HG03135 (cell line): ENCODE measurements at regions not wholly inside any gene's neighbourhood (a gene's known extent, or its start where the extent isn't known, plus 50 kb on each side); places are given as distances from the start of the nearest gene placed in this dataset.

ENCODE experiments used
- ATAC-seq: cut with Tn5 transposase; IDR thresholded peaks from one replicate; pipeline ENCODE4 v1.9.1; 2021; ENCODE audit warnings: mild to moderate bottlenecking, moderate library complexity; ENCODE audit not compliant: unreplicated experiment

DNA sequence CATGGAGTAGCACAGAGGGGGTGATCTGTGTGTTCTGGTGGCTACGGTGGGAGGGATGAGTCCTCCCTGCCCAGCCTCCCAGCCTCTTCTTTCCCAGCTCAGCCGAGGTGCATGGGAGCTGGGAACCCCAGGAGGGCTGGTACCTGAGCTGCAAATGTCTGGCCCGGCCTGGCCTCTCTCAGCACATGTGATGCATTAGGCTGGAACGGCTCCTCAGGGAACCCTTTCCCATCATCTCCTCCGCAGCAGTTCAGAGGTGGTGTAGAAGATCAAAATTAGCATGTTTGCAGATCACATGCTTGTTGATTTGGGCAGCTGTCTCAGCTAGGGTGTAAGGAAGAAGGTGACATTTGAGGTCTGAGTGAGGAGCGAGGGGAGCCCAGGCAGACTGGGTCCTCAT, 126.6 kb downstream of the EMX2 start:
- no peak for ATAC-seq

DNA sequence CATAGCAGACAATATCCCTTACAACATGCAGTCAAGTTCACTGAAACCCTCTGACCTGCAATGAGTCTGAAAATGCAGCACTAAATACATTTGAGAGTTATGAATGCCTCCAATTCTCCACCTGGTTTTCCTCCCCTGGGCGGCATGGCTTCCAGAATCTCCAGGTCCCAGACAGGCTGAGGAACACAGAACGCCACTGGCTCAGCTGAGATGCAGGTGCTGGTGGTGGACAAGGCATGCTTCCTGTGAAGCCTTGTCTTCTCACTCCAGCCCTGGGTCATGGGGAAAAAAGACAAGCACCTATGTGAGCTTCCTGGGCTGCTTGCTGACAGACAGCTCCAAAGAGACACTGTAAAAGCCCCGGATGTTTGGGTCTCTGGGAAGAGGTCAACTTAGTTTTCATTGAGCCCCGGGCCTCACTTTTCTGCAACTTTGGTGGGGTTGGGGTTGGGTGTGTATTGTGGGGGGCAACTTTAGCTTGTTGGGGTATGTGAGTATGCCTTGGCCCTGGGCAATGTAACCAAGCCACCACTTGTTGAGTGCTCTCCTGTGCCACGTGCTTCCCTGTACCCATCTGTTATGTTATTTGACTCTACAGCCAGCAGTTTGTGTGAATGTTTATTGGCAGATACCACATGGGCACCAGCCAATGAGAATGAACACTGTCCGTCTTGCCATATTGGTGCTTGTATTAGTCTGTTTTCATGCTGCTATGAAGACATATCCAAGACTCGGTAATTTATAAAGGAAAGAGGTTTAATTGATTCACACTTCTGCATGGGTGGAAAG, 127.8 kb downstream of the EMX2 start:
- no peak for ATAC-seq

DNA sequence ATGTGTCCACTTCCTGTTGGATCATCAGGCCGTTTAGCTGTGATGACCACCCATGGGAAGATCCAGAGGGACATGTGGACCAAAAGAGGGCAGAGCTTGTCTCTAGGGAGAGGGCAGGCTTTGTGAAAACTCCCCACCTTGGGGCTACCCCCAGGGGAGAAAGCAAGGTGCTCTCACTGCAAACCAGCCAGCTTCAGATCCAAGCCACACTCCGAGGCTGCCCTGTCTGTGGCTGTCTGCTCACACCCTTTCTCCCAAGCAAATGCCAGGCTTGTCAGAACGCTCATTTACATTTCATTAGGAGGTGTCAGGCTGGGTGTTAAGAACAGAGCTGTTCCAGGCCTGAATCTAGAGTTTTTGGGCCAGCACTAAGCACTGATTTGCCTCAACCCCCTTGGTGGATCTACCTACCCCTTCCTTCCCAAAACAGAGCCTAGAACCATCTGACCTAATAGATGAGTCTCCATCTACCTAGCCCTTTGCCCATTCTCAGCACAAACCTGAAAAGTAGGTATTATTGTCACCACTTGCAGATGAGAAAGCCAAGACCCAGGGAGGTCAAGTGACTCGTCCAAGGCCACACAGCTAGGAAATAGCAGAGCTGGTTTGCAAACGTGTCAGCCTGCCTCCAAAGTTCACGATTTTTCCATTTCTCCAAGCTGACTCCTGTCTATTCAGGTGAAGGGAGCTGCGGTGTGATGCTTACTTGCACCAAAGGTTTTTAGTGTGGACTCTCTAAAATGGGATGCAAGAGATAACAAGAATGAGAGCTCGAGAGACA, 130.9 kb downstream of the EMX2 start:
- ATAC-seq: no peak

DNA sequence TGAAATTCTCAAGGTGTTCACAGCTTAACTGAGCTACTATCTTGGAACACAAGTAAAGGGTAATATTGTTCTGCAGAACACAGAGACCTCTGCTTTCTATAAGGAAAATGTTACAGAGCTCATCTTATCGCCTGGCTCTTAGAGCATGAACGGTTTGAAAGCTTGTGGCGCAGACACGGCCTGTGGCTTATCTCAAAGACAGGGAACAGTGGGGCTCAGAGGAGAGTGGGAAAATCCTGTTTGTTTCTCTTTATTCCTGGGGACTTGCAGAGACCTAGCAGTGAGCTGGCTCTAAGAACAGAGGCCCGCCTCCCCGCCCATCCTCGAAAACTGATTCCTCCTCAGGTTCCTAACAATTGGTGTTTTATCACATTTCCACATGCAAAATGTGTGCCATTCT, 131.7 kb downstream of the EMX2 start:
- no peak for ATAC-seq

DNA sequence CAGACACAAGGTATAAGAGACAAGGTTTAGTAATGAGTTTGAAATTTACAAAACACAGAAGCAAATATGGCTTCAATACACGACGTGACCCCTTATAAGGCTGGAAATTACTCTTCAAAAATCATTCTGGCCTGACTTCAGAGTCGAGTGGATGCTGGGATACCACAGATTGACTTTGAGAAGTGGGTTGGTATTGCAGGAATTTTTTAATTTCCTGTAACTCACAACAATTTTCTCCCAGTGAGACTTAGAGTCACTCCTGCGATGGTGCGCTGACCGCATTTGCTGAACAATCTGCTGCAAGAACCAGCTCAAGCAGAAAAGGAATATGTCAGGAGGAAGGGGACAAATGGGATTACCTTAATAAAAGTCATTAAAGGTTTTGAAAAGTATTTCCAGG, 132.1 kb downstream of the EMX2 start:
- no peak for ATAC-seq

DNA sequence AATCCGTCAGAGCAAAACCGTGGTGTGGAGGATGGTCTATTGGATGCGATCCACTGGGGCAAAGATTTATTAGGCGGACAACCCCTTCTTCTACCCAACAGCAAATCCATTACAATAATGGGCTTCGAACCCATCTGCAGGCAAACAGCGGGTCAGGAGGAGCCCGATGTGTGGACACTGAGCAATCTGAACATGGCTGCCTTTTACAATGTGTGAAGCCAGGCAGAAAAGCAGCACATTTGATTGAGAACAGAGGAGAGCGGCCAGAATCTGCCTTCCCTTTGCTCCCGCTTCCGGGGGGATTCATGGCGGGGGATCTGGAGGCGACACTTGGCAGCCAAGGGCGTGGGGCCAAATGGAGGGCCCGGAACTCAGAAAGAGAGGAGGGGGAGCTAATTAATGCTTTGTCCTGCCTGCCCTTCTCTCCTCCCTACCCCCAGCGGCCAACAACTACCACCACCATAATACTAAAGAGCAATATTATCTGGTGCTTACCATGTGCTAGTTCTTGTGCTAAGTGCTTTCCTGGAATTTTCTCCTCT, 133.0 kb downstream of the EMX2 start:
- ATAC-seq: no peak

DNA sequence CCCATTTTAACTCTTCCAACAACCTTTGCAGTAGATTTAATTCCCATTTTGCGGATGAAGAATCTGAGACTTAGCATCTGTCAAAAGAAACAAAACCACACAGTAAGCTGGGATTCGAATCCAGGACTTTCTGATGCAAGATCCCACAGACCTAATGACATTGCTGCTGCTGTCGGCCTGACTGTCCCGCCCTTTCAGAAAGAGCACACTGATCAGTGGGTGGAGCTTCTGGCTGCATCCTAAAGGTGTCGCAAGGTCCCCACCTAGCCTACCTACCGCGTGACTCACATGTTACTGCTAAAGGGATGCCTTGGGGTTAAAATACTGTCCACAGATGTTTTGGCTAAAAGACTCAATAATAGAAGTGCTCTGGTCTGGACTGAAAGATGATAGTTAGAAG, 134.7 kb downstream of the EMX2 start:
- no peak for ATAC-seq

DNA sequence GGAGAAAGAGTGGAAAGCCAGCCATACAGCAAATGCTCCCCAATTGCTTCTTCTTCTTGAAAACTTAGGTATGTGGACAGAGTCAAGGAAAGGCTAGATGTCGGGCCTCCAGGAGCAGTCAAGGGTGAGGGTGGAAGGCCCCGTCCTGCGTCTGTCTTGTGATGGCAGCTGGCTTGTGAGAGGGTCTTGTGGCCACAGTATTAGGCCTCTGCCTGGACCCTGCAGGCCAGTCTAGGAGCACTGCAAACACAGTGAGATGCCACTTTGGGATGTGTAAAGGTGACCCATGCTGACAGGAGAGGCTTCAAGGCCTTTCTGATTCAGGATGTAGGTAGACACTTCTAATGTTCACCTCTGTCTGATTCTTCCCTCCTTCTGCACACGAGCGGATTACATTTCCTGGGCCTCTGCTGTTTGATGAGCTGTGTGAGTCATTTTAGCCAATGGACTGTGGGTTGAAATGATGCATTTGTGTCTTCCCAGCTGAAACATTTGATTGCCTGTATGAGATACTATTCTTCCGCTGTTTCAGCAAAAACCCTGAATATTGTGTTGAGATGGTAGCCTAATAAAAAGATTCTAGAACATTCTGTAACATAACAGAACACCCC, 135.4 kb downstream of the EMX2 start:
- ATAC-seq: no peak

DNA sequence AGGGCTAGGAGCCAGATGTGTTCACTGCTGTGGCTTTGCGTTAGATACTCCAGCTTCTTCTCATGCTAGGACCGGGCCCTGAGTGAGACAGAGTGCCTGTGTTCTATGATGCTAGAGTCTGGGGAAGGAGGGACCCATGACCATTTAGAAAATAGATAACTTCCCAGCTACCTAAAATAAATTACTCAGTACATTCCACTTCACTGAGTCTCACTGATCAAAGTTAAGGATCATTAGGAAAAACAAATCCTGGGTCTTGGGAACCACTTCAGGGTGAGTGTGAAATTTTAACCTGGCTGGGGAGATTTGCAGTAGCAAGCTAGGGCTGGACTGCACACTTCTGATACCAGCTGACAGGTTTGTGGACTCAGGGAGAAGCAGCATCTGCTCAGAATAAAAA, 138.1 kb downstream of the EMX2 start:
- ATAC-seq: no peak

DNA sequence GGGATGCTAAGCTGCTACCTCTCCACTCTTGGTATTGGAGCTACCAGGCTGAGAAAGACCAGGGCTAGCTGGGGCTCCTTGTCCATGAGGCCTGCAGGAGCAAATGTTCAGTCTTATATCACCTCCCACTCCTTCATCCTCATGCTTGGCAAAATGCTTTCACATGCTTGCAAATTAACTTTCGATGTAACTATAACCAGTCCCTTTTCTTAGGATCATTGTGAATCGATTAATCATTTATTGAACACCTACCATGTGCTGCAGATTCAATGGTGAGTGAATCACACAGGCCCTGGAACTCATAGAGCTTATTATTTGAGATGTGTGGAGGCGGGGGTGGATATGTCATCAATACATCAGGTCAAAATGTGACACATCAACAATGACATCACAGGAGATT, 138.6 kb downstream of the EMX2 start:
- no peak for ATAC-seq

DNA sequence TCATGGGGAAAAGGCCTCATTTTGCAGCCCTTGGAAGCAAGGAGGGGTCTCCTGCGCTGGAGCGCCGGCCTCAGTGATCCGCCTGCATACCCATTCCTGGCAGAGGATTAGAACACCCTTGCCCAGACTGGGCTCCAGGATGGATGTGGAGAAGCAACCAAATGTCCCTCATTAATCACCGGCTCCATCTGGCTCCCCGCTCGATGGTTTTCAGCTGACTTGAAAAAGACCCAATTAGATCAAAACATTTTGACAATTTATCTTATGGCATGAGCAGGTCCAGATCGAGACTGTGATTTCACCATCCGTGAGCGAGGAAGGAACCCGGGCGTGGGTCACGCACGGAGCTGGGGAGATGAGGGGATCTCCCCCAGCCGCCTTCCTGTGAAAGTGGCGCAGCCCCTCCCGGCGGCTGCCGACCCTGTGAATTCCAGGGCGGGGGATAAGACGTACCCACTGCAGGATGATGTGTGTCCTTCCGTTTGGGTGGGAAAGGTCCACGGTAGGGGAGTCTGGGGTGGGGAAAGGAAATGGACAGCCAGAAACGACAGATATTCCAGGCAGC, 141.6 kb downstream of the EMX2 start:
- ATAC-seq: no peak

DNA sequence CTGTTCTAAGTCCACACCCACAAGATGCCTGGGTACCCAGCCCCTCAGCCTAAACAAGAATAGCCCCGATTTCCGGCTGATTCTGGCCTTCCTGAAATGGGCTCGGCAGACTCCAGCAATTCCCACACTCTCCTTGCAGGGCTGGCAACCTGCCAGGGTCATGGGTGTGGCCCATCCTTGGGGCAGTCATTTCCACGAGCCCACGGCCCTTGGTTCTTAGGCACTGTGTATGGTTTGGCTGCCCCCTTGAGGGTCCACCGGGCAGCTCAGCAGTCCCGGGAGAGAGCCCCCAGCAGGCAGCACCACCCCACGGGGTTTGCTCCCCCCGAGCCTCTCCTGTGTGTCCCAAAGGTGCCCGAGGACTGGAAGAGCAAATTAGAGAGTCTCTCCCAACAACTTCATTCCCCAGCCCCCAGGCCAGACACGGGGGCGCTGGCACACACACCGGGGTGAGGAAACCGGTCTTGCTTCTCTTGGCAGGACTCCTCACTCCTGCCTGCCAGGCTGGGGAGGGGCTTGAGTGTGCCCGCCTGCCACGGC, 142.2 kb downstream of the EMX2 start:
- no peak for ATAC-seq

DNA sequence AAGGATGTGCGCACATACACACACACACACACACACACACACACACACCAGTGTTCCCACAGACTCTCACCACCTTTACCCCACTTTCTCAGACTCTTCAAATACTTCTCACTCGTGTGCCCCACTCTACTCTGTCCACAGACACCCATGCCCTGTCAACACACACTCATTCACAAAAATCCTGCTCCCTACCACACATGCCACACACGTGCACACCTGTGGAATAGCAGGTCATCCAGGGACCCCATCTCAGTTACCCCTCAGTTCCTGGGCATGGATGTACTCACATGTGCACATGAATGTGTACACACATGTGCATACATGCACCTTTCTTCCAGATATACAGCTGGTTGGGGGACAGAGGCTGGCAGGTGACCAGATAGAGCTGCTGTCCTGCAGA, 142.9 kb downstream of the EMX2 start:
- no peak for ATAC-seq

DNA sequence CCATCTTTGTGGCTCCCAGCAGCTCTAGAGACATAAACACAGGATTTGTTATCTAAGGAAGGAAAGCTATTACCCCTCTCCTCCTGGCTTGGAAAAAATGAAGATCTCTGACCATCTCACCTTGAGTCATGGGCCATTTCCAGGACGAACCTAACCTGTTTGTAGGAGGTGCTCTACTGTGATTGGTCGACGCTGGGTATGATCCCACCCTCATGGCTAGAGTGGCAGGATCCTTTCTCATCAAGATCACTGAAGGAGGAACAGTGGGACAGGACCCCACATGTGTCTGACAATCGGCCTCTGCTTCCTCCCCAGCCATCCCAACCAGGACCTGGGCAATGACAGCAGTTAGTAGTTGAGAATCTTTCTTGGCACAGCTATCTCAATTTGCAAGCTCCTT, 144.1 kb downstream of the EMX2 start:
- no peak for ATAC-seq

DNA sequence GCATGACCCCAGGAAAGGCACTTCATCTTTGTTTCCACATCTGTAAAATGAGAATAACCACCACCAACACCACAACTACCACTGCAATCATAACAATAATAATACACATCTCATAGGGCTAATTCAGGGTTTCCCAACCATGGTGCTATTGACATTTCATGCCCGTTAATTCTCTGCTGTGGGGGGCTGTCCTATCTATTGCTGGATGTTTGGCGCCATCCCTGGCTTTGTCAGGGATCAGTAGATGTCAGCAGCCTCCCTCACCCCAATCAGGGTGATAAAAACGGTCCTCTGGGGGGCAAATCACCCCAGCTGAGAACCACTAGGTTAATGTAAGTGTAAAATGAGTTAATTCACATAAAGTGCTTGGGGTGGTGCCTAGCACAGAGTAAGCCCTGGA, 145.8 kb downstream of the EMX2 start:
- no peak for ATAC-seq

DNA sequence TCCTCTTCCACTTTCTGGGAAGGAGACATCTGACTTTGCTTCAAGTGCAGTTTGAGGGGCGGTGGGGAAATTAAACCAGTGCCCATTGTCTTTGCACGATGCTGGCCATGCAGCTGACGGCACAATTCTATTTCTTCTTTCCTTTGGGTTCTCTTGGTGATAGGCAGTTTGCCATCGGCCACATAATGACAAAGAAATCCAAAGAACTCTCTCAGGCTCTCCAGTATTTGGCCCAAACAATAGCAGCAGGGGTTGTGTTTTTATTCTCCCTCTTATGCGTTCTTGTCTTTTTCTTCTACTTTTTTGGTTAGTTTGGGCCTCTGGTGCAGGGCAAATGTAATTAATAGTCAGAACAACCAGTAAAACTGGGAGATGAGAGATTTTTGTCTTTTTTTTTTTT, 147.0 kb downstream of the EMX2 start:
- no peak for ATAC-seq

DNA sequence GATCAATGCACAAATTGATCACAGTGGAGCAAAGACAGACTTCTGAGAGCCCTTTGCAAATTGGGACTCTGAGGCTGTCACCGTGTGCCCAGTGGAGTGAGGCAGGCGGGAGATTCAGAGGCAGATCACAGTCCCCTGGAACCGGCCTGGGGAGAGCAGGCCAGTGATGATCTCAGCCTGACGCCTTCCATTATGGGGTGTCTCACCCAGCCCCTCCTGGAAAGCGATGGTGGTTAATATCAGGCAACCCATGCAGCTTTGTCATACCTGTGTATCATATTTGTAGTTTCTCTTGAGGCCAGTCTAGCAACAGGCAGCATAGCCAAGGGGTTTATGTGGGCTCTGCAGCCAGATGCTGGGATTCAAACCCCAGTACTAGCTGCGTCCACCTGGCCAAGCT, 147.8 kb downstream of the EMX2 start:
- ATAC-seq: no peak

DNA sequence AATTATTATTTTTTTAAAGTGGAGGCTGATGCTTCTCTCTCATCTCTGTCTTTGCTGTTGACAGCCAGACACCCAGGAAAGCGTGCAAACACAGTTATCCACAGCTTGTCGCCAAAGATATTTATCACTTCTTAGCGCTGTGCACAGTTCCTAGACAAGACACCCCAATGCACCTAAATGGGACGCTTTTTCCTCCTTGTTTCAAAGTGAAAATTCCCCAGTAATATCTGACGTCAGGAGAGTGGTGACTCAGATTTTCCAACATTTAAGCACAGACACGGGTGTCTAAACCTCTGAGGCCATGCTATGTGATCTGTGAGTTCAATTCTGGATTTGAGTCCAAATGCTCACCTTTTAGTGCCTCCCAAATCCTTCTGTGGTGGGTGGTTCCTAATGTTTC, 151.6 kb downstream of the EMX2 start:
- ATAC-seq: no peak

DNA sequence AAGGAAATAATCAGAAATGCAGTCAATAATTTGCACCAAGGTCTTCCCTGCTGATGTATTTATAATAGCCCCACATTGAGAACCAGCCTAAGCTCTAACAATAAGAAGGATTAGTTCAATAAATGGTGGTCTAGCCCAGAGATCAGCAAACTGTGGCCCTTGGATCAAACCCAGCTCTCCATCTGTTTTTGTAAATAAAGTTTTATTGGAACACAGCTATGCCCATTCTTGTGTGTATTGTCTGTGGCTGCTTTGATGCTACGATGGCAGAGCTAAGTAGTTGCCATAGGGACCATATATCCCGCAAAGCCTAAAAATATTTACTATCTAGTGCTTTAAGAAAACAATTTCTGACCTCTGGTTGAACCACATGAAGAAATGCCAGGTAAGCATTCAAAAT, 154.9 kb downstream of the EMX2 start:
- ATAC-seq: no peak

DNA sequence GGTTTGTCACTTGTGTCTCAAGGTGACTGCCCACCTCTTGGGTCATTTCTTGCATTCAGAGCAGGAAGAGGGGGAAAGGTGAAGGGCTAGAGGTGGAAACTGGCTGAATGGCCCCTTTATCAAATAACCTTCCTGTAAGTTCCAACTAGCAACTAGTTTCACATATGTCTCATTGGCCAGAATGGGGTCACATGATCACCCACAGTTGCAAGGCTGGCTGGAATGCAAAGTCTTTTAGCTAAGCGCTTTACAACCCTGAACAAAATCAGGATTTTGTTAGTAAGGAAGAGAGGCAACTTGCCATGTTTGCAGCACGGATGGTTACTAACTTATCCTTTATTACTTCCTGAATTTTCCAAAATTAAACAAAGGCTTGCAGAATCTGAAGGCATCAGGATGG, 156.3 kb downstream of the EMX2 start:
- ATAC-seq: no peak

DNA sequence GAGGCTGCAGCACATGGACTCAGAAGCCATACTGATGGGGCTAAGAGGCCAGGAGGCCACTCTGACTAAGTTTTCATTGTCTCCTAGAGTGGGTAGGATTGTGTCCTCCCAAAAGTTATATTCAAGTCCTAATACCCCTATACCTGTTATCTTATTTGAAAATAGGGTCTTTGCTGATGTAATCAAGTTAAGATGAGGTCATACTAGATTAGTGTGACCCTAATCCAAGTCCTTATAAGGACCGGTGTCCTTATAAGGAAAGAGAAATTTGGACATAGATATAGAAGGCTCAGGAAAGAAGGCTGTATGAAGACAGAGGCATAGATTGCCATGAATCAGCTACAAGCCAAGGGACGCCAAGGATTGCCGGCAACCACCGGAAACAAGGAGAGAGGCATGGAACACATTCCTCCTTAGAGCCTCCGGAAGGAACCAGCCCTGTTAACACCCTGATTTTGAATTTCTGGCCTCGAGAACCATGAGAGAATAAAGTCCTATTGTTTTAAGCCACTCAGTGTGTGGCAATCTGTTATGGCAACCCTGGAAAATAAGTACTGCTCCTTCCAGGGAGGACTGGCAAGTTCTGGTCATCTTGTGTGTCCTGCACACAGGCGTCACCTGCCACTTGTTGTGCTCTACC, 157.0 kb downstream of the EMX2 start:
- no peak for ATAC-seq
